ENCODE measurements at regions not wholly inside any gene's neighbourhood (a gene's known extent, or its start where the extent isn't known, plus 50 kb on each side); places are given as distances from the start of the nearest gene placed in this dataset.

DNA sequence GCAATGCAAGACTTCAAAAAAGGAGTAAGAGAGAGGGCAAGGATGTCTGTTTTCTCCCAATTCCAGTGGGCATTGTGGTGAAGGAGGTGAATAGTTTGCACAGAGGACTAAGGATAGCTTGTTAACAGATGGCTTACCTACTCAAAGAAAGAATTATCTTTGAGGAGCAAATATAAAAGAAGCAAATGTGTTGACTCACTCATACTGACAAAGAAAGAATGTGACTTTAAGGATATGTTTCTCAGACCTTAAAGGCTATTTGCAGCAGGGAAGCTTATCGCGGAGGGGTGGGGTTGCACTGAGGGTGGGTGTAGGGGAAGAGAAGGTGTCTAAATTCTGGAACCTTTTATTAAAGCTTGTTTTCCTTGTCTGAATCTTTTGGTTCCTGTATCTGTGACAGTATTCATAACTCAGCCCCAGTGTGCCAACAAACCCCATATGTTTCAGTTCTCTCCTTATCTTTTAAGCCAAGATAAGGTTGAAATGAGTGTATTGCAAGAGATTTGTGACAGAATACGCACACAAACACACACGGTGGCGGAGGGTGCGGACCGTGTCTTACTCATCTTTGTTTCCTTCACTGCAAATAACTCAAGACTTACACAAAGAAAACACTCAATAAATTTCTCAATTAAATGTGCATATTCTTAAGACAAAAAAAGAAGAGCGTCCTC is 146.4 kb upstream of the ARID2 start:
- DNase-seq (ENCODE audit: low read depth) = no peak
- no peak overlapping the region for H3K4me3 ChIP-seq (ENCODE audit: low read depth, low read length)
- TF ChIP-seq, protein P1, sequence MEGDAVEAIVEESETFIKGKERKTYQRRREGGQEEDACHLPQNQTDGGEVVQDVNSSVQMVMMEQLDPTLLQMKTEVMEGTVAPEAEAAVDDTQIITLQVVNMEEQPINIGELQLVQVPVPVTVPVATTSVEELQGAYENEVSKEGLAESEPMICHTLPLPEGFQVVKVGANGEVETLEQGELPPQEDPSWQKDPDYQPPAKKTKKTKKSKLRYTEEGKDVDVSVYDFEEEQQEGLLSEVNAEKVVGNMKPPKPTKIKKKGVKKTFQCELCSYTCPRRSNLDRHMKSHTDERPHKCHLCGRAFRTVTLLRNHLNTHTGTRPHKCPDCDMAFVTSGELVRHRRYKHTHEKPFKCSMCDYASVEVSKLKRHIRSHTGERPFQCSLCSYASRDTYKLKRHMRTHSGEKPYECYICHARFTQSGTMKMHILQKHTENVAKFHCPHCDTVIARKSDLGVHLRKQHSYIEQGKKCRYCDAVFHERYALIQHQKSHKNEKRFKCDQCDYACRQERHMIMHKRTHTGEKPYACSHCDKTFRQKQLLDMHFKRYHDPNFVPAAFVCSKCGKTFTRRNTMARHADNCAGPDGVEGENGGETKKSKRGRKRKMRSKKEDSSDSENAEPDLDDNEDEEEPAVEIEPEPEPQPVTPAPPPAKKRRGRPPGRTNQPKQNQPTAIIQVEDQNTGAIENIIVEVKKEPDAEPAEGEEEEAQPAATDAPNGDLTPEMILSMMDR (IDR thresholded peaks at IDR 0.05; ENCODE audit: low read depth, low read length, missing control alignments) = no peak
- in situ Hi-C loops (cut with HindIII; ENCODE audit: low sequenced_read_pairs) = no loop called here

DNA sequence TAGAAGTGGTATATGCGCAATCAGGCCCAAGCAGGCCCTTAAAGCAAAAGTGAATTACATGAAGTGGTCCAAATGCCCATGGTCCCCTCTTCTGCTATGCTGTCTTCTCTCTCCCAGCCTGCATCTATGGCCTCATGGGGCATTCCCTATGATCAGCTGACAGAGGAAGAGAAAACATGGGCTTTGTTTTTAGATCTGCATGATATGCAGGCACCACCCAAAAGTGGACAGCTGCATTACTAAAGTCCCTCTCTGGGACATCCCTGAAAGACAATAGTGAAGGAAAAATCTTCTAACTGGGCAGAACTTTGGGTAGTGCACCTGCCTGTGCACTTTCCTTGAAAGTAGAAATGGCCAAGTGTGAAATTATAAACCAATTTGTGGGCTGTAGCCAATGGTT is 145.2 kb upstream of the ARID2 start:
- TF ChIP-seq, protein P1 (IDR thresholded peaks at IDR 0.05; ENCODE audit: low read depth, low read length, missing control alignments) = no peak
- DNase-seq (ENCODE audit: low read depth) = no peak
- in situ Hi-C loops (cut with HindIII; ENCODE audit: low sequenced_read_pairs) = no loop called here
- H3K4me3 ChIP-seq (ENCODE audit: low read depth, low read length) = no peak overlapping the region

DNA sequence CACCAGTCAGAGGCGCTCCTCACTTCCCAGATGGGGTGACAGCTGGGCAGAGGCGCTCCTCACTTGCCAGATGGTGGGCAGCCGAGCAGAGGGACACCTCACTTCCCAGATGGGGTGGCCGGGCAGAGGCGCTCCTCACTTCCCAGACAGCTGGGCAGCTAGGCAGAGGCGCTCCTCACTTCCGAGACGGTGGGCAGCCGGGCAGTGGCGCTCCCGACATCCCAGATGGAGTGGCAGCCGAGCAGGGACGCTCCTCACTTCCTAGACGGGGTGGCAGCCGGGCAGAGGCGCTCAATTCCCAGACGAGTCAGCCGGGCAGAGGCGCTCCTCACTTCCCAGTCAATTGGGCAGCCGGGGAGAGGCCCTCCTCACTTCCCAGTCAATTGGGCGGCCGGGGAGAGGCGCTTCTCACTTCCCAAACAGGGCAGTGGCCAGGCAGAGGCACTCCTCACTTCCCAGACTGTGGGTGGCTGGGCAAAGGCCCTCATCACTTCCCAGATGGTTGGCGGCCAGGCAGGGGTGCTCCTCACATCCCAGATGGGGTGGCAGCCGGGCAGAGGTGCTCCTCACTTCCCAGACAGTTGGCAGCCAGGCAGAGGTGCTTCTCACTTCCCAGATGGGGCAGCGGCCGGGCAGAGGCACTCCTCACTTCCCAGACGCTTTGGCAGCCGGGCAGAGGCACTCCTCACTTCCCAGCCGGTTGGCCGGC is 143.8 kb upstream of the ARID2 start:
- TF ChIP-seq, protein P1 (IDR thresholded peaks at IDR 0.05; ENCODE audit: low read depth, low read length, missing control alignments) = no peak
- no peak for DNase-seq (ENCODE audit: low read depth)
- in situ Hi-C loops (cut with HindIII; ENCODE audit: low sequenced_read_pairs) = no loop called here
- H3K4me3 ChIP-seq (ENCODE audit: low read depth, low read length) = no peak overlapping the region

DNA sequence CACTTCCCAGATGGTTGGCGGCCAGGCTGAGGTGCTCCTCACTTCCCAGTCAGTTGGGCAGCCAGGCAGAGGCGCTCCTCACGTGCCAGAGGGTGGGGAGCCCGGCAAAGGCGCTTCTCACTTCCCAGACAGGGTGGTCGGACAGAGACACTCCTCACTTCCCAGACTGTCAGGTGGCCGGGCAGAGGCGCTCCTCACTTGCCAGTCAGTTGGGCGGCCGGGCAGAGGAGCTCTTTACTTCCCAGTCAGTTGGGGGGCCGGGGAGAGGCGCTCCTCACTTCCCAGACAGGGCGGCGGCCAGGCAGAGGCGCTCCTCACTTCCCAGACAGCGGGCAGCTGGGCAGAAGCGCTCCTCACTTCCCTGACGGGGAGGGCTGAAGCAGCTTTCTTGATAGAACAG is 143.0 kb upstream of the ARID2 start:
- TF ChIP-seq, protein P1 (IDR thresholded peaks at IDR 0.05; ENCODE audit: low read depth, low read length, missing control alignments) = no peak
- in situ Hi-C loops (cut with HindIII; ENCODE audit: low sequenced_read_pairs) = no loop called here

DNA sequence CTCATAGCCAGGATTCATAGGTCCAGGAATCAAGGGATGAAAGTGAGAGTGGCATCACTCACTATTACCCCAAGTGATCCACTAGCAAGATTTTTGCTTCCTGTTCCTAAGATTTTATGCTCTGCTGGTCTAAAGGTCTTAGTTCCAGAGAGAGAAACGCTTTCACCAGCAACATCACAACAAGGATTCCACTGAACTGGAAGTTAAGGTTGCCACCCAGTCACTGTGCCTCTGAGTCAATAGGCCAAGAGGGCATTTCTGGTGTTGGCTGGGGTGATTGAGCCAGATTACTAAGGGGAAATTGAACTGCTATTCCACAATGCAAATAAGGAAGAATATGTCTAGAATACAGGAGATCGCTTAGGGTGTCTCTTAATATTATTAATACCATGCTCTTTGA is 142.5 kb upstream of the ARID2 start:
- in situ Hi-C loops (cut with HindIII; ENCODE audit: low sequenced_read_pairs) = no loop called here
- no peak for DNase-seq (ENCODE audit: low read depth)
- H3K4me3 ChIP-seq (ENCODE audit: low read depth, low read length) = no peak overlapping the region
- TF ChIP-seq, protein P1 (IDR thresholded peaks at IDR 0.05; ENCODE audit: low read depth, low read length, missing control alignments) = no peak

More for the DNA sequence above, 143.0 kb upstream of the ARID2 start:
- H3K4me3 ChIP-seq (ENCODE audit: low read depth, low read length) = no peak overlapping the region
- no peak for DNase-seq (ENCODE audit: low read depth)

DNA sequence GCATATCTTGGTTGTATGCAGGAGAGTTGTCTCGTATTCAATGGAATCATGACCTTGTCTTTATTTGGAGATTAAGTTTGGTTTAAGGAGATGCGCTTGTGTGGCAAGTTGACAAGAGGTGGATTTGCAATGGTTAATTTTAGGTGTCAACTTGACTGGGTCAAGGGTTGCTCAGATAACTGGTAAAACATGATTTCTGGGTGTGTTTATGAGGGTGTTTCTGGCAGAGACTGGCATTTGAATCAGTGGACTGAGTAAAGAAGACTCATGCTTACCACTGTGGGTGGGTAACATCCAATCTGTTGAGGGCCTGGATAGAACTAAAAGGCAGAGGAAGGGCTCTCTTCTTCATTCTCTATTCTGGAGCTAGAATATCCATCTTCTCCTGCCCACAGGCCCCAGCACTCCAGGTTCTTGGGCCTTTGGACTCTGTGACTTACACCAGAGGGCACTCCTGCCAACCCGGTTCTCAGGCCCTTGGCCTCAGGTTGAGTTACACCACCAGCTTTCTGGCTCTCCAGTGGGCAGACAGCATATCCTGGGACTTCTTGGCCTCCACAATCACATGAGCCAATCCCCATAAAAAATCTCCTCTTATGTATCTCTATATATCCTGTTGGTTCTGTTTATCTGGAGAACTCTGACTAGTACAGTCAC is 141.5 kb upstream of the ARID2 start:
- TF ChIP-seq, protein P1 (IDR thresholded peaks at IDR 0.05; ENCODE audit: low read depth, low read length, missing control alignments) = no peak
- no peak for DNase-seq (ENCODE audit: low read depth)
- H3K4me3 ChIP-seq (ENCODE audit: low read depth, low read length) = no peak overlapping the region
- in situ Hi-C loops (cut with HindIII; ENCODE audit: low sequenced_read_pairs) = no loop called here
